ENCODE measurements at regions not wholly inside any gene's neighbourhood (a gene's known extent, or its start where the extent isn't known, plus 50 kb on each side); places are given as distances from the start of the nearest gene placed in this dataset.
A peak's percentile ranks its signal among the peaks of the same experiment; 100 is the strongest.

- H3K27ac Mint-ChIP-seq (ENCODE audit: unreplicated experiment): no peak overlapping the region
- no peak for DNase-seq (ENCODE audit: low read depth, low spot score)
- TF ChIP-seq CTCF (conservative IDR thresholded peaks at IDR 0.05): no peak
- no peaks in the 10 kb centered on the region for H3K27me3 Mint-ChIP-seq (ENCODE audit: low read depth)
- no peaks in the 10 kb centered on the region for H3K36me3 Mint-ChIP-seq (ENCODE audit: low read depth)
- peaks cover 3% of the 10 kb centered on the region for H3K4me1 Mint-ChIP-seq
- H3K4me3 Mint-ChIP-seq: no peak overlapping the region
- H3K9me3 Mint-ChIP-seq: no peaks in the 10 kb centered on the region
These were observed 133.6 kb upstream of the ARPP21 start for GRCh38 chr3:35505772-35506171.

- Mint-ChIP-seq H3K27me3 (ENCODE audit: low read depth) (no peaks in the 10 kb centered on the region), H3K4me1 (peaks cover 3% of the 10 kb centered on the region), H3K27ac (ENCODE audit: unreplicated experiment) (no peak overlapping the region), H3K36me3 (ENCODE audit: low read depth) (no peaks in the 10 kb centered on the region), H3K4me3 (no peak overlapping the region), H3K9me3 (peaks cover 7% of the 10 kb centered on the region)
- TF ChIP-seq CTCF (conservative IDR thresholded peaks at IDR 0.05): no peak
- no peak for DNase-seq (ENCODE audit: low read depth, low spot score)
These were observed 119.4 kb upstream of the ARPP21 start for GRCh38 chr3:35519936-35520335.

DNA sequence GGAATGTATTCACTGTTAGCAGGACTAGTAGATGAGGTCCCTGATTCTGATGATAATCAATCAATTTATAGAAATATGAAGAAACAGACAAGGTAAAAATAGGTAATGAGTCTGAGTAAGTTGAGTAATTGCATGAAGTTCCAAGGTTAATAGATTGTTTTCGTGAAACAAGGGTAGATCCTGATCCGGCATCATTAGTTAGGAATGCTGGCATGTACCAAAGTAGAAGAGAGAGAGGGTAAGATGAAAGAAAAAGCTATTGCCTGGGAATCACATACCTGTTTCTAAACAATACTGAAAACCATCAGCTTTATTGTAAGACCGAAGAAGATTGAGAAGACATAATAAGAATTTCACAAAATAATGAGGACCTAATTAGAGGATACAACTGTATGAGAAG is 118.1 kb upstream of the ARPP21 start:
- Mint-ChIP-seq H3K4me1 (peaks cover 3% of the 10 kb centered on the region), H3K36me3 (ENCODE audit: low read depth) (no peaks in the 10 kb centered on the region), H3K27me3 (ENCODE audit: low read depth) (no peaks in the 10 kb centered on the region), H3K27ac (ENCODE audit: unreplicated experiment) (no peak overlapping the region), H3K9me3 (peaks cover 7% of the 10 kb centered on the region), H3K4me3 (no peak overlapping the region)
- no peak for DNase-seq (ENCODE audit: low read depth, low spot score)
- no peak for TF ChIP-seq CTCF (conservative IDR thresholded peaks at IDR 0.05)

DNA sequence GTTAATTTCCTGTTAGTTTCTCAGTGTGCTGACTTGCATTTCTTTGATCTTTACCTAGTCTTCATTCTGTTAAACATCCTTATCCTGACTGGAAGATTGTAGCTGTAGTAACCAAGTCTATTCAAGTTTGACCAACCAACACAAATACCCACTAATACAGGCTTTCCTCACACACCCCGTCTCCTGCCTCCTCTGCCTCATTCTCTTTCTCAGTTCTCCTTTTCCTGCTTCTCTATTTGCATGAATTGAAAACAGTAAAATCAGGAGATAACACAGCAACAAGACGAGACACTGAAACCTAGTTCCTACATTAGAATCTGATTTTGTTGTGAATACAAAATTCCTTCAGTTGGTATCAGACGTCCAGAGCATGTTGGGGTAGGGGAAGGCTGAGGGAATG is 116.9 kb upstream of the ARPP21 start:
- Mint-ChIP-seq H3K27me3 (ENCODE audit: low read depth) (no peaks in the 10 kb centered on the region), H3K27ac (ENCODE audit: unreplicated experiment) (peak overlapping the region; percentile 16), H3K4me1 (peaks cover 3% of the 10 kb centered on the region), H3K9me3 (peaks cover 5% of the 10 kb centered on the region), H3K4me3 (no peak overlapping the region), H3K36me3 (ENCODE audit: low read depth) (no peaks in the 10 kb centered on the region)
- DNase-seq (ENCODE audit: low read depth, low spot score): no peak
- TF ChIP-seq CTCF (conservative IDR thresholded peaks at IDR 0.05): no peak

DNA sequence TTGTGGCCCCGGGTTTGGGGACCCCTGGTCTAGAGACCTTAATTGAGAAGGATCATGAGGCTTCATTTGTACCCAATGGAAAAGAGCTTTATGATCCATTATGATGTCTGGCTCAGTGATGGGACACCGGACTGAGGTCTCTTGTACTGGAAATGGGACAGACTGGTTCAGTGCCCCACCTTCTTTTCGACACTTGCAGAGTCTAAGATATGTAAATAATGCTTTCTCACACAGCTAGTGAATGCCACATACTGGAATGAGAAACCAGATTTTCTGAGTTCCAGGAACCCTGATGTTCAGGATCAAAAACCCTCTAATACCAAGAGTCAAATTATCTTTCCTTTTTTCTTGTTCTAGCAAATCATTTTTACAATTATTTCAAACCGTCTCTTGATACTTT is 116.3 kb upstream of the ARPP21 start:
- Mint-ChIP-seq H3K36me3 (ENCODE audit: low read depth) (no peaks in the 10 kb centered on the region), H3K27ac (ENCODE audit: unreplicated experiment) (no peak overlapping the region), H3K27me3 (ENCODE audit: low read depth) (no peaks in the 10 kb centered on the region), H3K4me1 (peaks cover 3% of the 10 kb centered on the region), H3K9me3 (peaks cover 2% of the 10 kb centered on the region), H3K4me3 (no peak overlapping the region)
- no peak for TF ChIP-seq CTCF (conservative IDR thresholded peaks at IDR 0.05)
- no peak for DNase-seq (ENCODE audit: low read depth, low spot score)

- Mint-ChIP-seq H3K27ac (ENCODE audit: unreplicated experiment) (no peak overlapping the region), H3K9me3 (peaks cover 2% of the 10 kb centered on the region), H3K27me3 (ENCODE audit: low read depth) (no peaks in the 10 kb centered on the region), H3K4me1 (peaks cover 3% of the 10 kb centered on the region), H3K36me3 (ENCODE audit: low read depth) (no peaks in the 10 kb centered on the region), H3K4me3 (no peak overlapping the region)
- DNase-seq (ENCODE audit: low read depth, low spot score): no peak
- TF ChIP-seq CTCF (conservative IDR thresholded peaks at IDR 0.05): no peak
These were observed 115.5 kb upstream of the ARPP21 start for GRCh38 chr3:35523838-35524237.
